ENCODE measurements at regions not wholly inside any gene's neighbourhood (a gene's known extent, or its start where the extent isn't known, plus 50 kb on each side); places are given as distances from the start of the nearest gene placed in this dataset.
"Not testable (repeated sequence)": the region's sequence is repeated elsewhere in the genome, so short reads cannot be mapped to it uniquely, and the experiment has no call there.

DNA sequence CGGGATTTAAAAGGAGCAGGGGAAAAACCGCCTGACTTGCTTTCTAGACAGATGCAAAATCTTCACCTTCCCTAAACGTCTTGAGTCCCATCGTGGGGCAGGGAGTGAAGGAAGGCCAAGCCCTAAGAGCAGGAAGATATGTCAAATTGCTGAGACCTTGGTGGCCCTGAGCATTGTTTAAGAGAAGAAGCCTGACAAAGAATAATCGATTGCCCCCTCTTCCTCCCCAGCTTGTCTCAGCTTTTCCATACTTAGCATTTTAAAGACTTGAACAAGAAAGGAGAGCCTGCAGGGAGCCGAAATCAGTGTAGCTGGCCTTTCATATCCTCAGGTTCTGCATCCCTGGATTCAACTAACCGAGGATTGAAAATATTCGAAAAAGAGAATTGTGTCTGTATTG, 157.6 kb upstream of the DLX2 start:
- H3K4me3 ChIP-seq (replicated peaks; ENCODE audit: low read depth, low read length), result no peak overlapping the region
- no peak for DNase-seq (ENCODE audit: extremely low read depth, low read depth)
- TF ChIP-seq, protein P1, sequence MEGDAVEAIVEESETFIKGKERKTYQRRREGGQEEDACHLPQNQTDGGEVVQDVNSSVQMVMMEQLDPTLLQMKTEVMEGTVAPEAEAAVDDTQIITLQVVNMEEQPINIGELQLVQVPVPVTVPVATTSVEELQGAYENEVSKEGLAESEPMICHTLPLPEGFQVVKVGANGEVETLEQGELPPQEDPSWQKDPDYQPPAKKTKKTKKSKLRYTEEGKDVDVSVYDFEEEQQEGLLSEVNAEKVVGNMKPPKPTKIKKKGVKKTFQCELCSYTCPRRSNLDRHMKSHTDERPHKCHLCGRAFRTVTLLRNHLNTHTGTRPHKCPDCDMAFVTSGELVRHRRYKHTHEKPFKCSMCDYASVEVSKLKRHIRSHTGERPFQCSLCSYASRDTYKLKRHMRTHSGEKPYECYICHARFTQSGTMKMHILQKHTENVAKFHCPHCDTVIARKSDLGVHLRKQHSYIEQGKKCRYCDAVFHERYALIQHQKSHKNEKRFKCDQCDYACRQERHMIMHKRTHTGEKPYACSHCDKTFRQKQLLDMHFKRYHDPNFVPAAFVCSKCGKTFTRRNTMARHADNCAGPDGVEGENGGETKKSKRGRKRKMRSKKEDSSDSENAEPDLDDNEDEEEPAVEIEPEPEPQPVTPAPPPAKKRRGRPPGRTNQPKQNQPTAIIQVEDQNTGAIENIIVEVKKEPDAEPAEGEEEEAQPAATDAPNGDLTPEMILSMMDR (IDR thresholded peaks at IDR 0.05; ENCODE audit: low read depth, low read length, missing control alignments), result no peak

DNA sequence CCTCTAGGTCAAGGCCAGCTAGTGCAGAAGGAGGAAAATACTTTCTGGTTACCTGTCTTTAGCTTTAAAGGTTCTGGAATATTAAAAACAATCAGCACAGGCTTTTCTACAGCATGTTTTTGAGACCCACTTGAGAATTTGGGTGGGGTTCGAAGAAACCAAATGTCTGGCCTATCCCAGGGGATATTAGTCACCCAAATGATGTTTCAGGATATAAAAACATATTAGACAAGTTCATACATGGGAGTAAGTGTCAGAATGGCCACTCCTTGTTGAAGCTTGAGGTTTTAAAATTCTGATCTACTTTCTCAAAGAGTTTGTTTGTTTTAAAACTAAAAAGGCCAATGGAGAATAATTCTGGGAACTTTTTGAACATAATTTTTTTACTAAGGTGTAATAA, 158.6 kb upstream of the DLX2 start:
- H3K4me3 ChIP-seq (replicated peaks; ENCODE audit: low read depth, low read length), result no peak overlapping the region
- TF ChIP-seq, protein P1 (IDR thresholded peaks at IDR 0.05; ENCODE audit: low read depth, low read length, missing control alignments), result no peak
- no peak for DNase-seq (ENCODE audit: extremely low read depth, low read depth)

GRCh38 chr2:172262486-172262885, 159.8 kb upstream of the DLX2 start:
- no peak for DNase-seq (ENCODE audit: extremely low read depth, low read depth)
- TF ChIP-seq, protein P1 (IDR thresholded peaks at IDR 0.05; ENCODE audit: low read depth, low read length, missing control alignments), result no peak
- no peak overlapping the region for H3K4me3 ChIP-seq (replicated peaks; ENCODE audit: low read depth, low read length)

- H3K4me3 ChIP-seq (replicated peaks; ENCODE audit: low read depth, low read length); DNase-seq (ENCODE audit: extremely low read depth, low read depth): not testable (repeated sequence)
Measured at GRCh38 chr2:172264820-172265219, 162.1 kb upstream of the DLX2 start.

DNA sequence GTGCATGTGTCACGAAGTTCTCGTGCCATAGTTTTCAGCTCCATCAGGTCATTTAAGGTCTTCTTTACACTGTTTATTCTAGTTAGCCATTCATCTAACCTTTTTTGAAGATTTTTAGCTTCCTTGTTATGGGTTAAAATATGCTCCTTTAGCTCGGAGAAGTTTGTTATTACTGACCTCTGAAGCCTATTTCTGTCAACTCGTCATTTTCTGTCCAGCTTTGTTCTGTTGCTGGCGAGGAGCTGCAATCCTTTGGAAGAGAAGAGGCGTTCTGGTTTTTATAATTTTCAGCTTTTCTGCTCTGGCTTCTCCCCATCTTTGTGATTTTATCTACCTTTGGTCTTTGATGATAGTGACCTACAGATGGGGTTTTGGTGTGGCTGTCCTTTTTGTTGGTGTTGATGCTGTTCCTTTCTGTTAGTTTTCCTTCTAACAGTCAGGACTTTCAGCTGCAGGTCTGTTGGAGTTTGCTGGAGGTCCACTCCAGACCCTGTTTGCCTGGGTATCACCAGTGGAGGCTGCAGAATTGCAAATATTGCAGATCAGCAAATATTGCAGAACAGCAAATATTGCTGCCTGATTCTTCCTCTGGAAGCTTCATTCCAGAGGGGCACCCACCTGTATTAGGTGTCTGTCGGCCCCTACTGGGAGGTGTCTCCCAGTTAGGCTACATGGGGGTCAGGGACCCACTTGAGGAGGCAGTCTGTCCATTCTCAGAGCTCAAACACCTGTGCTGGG, 157.7 kb upstream of the ITGA6 start:
- H3K4me3 ChIP-seq (replicated peaks; ENCODE audit: low read depth, low read length); DNase-seq (ENCODE audit: extremely low read depth, low read depth): not testable (repeated sequence)

DNA sequence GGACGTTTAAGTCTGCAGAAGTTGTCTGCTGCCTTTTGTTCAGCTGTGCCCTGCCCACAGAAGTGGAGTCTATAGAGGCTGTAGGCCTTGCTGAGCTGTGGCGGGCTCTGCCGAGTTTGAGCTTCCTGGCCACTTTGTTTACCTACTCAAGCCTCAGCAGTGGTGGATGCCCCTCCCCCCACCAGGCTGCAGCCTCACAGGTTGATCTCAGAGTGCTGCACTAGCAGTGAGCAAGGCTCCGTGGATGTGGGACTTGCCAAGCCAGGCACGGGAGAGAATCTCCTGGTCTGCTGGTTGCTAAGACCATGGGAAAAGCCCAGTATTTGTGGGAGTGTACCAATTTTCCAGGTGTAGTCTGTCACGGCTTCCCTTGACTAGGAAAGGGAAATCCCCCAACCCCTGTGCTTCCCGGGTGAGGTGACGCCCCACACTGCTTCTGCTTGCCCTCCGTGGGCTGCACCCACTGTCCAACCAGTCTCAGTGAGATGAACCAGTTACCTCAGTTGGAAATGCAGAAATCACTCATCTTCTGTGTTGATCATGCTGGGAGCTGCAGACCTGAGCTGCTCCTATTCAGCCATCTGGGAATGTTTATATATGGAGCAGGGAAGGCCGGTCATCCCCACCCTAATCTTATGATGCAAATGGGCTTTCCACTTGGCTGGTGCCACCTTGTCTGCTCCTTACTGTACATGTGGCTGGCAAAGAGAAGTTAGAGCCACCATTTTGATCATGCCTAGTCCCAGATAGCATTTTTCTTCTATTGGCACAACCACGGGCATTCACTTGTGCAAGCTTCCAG, 156.9 kb upstream of the ITGA6 start:
- TF ChIP-seq, protein P1 (IDR thresholded peaks at IDR 0.05; ENCODE audit: low read depth, low read length, missing control alignments), result no peak
- DNase-seq (ENCODE audit: extremely low read depth, low read depth), result no peak
- H3K4me3 ChIP-seq (replicated peaks; ENCODE audit: low read depth, low read length), result no peak overlapping the region

GRCh38 chr2:172273910-172274571, 153.3 kb upstream of the ITGA6 start:
- no peak for DNase-seq (ENCODE audit: extremely low read depth, low read depth)
- no peak overlapping the region for H3K4me3 ChIP-seq (replicated peaks; ENCODE audit: low read depth, low read length)

More at GRCh38 chr2:172273910-172274571, 153.3 kb upstream of the ITGA6 start:
- TF ChIP-seq, protein P1 (IDR thresholded peaks at IDR 0.05; ENCODE audit: low read depth, low read length, missing control alignments), result no peak

Data from HFF-Myc (cell line).